ENCODE measurements at regions not wholly inside any gene's neighbourhood (a gene's known extent, or its start where the extent isn't known, plus 50 kb on each side); places are given as distances from the start of the nearest gene placed in this dataset.

GRCh38 chr6:44626616-44627015 lies 239.1 kb downstream of the CDC5L start:
- Histone ChIP-seq H3K79me2 (ENCODE audit: insufficient read depth, low read depth, low read length) (no peaks in the 10 kb centered on the region), H3K27ac (ENCODE audit: low read depth, low read length, poor library complexity, severe bottlenecking) (no peak overlapping the region), H3K9me3 (ENCODE audit: low read length) (no peaks in the 10 kb centered on the region), H4K20me1 (ENCODE audit: insufficient read depth, low read length) (no peaks in the 10 kb centered on the region), H3K9me2 (ENCODE audit: insufficient read depth, low read length) (no peaks in the 10 kb centered on the region), H3K4me3 (ENCODE audit: low read depth, low read length, poor library complexity, severe bottlenecking) (no peak overlapping the region), H3K36me3 (ENCODE audit: insufficient read depth, low read length) (no peaks in the 10 kb centered on the region), H2AFZ (ENCODE audit: low read length) (no peak overlapping the region), H3K4me1 (ENCODE audit: insufficient read depth, low read length, poor library complexity, severe bottlenecking) (no peaks in the 10 kb centered on the region), H3K4me2 (ENCODE audit: low read length) (no peak overlapping the region)
- no TSS peak for BruUV-seq (replicated peaks)
- no peak for DNase-seq (ENCODE audit: low spot score)
- POLR2A ChIA-PET, result no interaction called here
- CTCF ChIA-PET (ENCODE audit: unreplicated experiment), result no interaction called here
- intact Hi-C loops (cut with micrococcal nuclease; ENCODE audit: unreplicated experiment), result no loop called here
- TF ChIP-seq CTCF (conservative IDR thresholded peaks at IDR 0.05; ENCODE audit: low read length) (no peak), EZH2phosphoT487 (IDR thresholded peaks at IDR 0.05; ENCODE audit: borderline replicate concordance, low read depth, low read length) (no peak)

- intact Hi-C loops (cut with micrococcal nuclease; ENCODE audit: unreplicated experiment), result no loop called here
- Histone ChIP-seq H3K9me2 (ENCODE audit: insufficient read depth, low read length) (no peaks in the 10 kb centered on the region), H3K79me2 (ENCODE audit: insufficient read depth, low read depth, low read length) (no peaks in the 10 kb centered on the region), H3K36me3 (ENCODE audit: insufficient read depth, low read length) (no peaks in the 10 kb centered on the region), H4K20me1 (ENCODE audit: insufficient read depth, low read length) (no peaks in the 10 kb centered on the region), H3K4me2 (ENCODE audit: low read length) (no peak overlapping the region), H2AFZ (ENCODE audit: low read length) (no peak overlapping the region), H3K27ac (ENCODE audit: low read depth, low read length, poor library complexity, severe bottlenecking) (no peak overlapping the region), H3K4me1 (ENCODE audit: insufficient read depth, low read length, poor library complexity, severe bottlenecking) (no peaks in the 10 kb centered on the region), H3K4me3 (ENCODE audit: low read depth, low read length, poor library complexity, severe bottlenecking) (no peak overlapping the region), H3K9me3 (ENCODE audit: low read length) (no peaks in the 10 kb centered on the region)
- no TSS peak for BruUV-seq (replicated peaks)
- ChIA-PET POLR2A (no interaction called here), CTCF (ENCODE audit: unreplicated experiment) (no interaction called here)
- no peak for DNase-seq (ENCODE audit: low spot score)
- TF ChIP-seq CTCF (conservative IDR thresholded peaks at IDR 0.05; ENCODE audit: low read length), result no peak
- no peak for TF ChIP-seq EZH2phosphoT487 (IDR thresholded peaks at IDR 0.05; ENCODE audit: borderline replicate concordance, low read depth, low read length)
These were observed 239.8 kb downstream of the CDC5L start for GRCh38 chr6:44627091-44627882.

GRCh38 chr6:44627883-44628271 lies 240.4 kb downstream of the CDC5L start:
- Histone ChIP-seq H3K27ac (ENCODE audit: low read depth, low read length, poor library complexity, severe bottlenecking) (no peak overlapping the region), H3K4me2 (ENCODE audit: low read length) (no peak overlapping the region), H3K36me3 (ENCODE audit: insufficient read depth, low read length) (no peaks in the 10 kb centered on the region), H3K9me3 (ENCODE audit: low read length) (no peaks in the 10 kb centered on the region), H3K4me3 (ENCODE audit: low read depth, low read length, poor library complexity, severe bottlenecking) (no peak overlapping the region), H3K4me1 (ENCODE audit: insufficient read depth, low read length, poor library complexity, severe bottlenecking) (no peaks in the 10 kb centered on the region), H3K9me2 (ENCODE audit: insufficient read depth, low read length) (no peaks in the 10 kb centered on the region), H2AFZ (ENCODE audit: low read length) (no peak overlapping the region), H3K79me2 (ENCODE audit: insufficient read depth, low read depth, low read length) (no peaks in the 10 kb centered on the region), H4K20me1 (ENCODE audit: insufficient read depth, low read length) (no peaks in the 10 kb centered on the region)
- ChIA-PET POLR2A (no interaction called here), CTCF (ENCODE audit: unreplicated experiment) (no interaction called here)
- TF ChIP-seq CTCF (conservative IDR thresholded peaks at IDR 0.05; ENCODE audit: low read length), result no peak
- TF ChIP-seq EZH2phosphoT487 (IDR thresholded peaks at IDR 0.05; ENCODE audit: borderline replicate concordance, low read depth, low read length), result no peak
- no TSS peak for BruUV-seq (replicated peaks)
- DNase-seq (ENCODE audit: low spot score), result no peak
- intact Hi-C loops (cut with micrococcal nuclease; ENCODE audit: unreplicated experiment), result no loop called here
